Endodermal cell (in vitro differentiated cells): ENCODE measurements at regions not wholly inside any gene's neighbourhood (a gene's known extent, or its start where the extent isn't known, plus 50 kb on each side); places are given as distances from the start of the nearest gene placed in this dataset.

Experiments used
- DNase-seq: peaks from one replicate; pipeline ENCODE4 v3.0.0-alpha.2; 2017
- H3K27ac ChIP-seq: 2 replicates; pipeline ENCODE4 v1.5.1; 2013; ENCODE audit warnings: mild to moderate bottlenecking, low read depth, low read length, moderate library complexity
- H3K27me3 ChIP-seq: 2 replicates; pipeline ENCODE4 v1.6.1; 2013; ENCODE audit warnings: mild to moderate bottlenecking, low read length, moderate library complexity; ENCODE audit not compliant: insufficient read depth, control insufficient read depth, poor library complexity, severe bottlenecking
- H3K36me3 ChIP-seq: 2 replicates; pipeline ENCODE4 v1.7.0; 2013; ENCODE audit warnings: mild to moderate bottlenecking, low read length, moderate library complexity; ENCODE audit not compliant: control insufficient read depth, insufficient read depth
- H3K4me1 ChIP-seq: one replicate; pipeline ENCODE4 v1.7.0; 2013; ENCODE audit warnings: low read length; ENCODE audit not compliant: control insufficient read depth, insufficient read depth
- H3K4me3 ChIP-seq: 2 replicates; pipeline ENCODE4 v1.5.1; 2013; ENCODE audit warnings: mild to moderate bottlenecking, low read length, moderate library complexity
- H3K9ac ChIP-seq: 2 replicates; pipeline ENCODE4 v1.6.1; 2013; ENCODE audit warnings: mild to moderate bottlenecking, low read length, moderate library complexity; ENCODE audit not compliant: poor library complexity, severe bottlenecking; ENCODE audit errors: extremely low read depth
- H3K9me3 ChIP-seq: 2 replicates; pipeline ENCODE4 v1.6.1; 2013; ENCODE audit warnings: mild to moderate bottlenecking, low read length, moderate library complexity; ENCODE audit not compliant: control insufficient read depth
- H3K27ac Mint-ChIP-seq: 2 replicates; pipeline ENCODE4 v1.8.0; 2020; ENCODE audit warnings: mixed read lengths
- H3K27me3 Mint-ChIP-seq: 2 replicates; pipeline ENCODE4 v1.8.0; 2021; ENCODE audit warnings: mild to moderate bottlenecking, mixed read lengths; ENCODE audit not compliant: insufficient read depth
- H3K36me3 Mint-ChIP-seq: 2 replicates; pipeline ENCODE4 v1.8.0; 2020; ENCODE audit warnings: low read depth, mixed read lengths
- H3K4me1 Mint-ChIP-seq: 2 replicates; pipeline ENCODE4 v1.8.0; 2020; ENCODE audit warnings: mixed read lengths
- H3K4me3 Mint-ChIP-seq: 2 replicates; pipeline ENCODE4 v1.8.0; 2020; ENCODE audit warnings: mild to moderate bottlenecking, moderate library complexity, mixed read lengths
- H3K9me3 Mint-ChIP-seq: 2 replicates; pipeline ENCODE4 v1.8.0; 2020; ENCODE audit warnings: mild to moderate bottlenecking, mixed read lengths
- CTCF ChIP-seq: fragments of 200-600 bp; sonication (generic); conservative IDR thresholded peaks from 2 replicates; pipeline ENCODE4 v1.5.0; 2021; ENCODE audit warnings: antibody characterized with exemption, mild to moderate bottlenecking
- WGBS, 2 experiments: methylation state at CpG; one replicate each; pipeline versions ENCODE4 v1.1.5 to v1.1.7; 2013; ENCODE audit warnings: missing lambda C conversion rate in 2 of 2, mixed read lengths in 1 of 2; ENCODE audit not compliant: insufficient coverage in 1 of 2, insufficient read length in 1 of 2; 5-methylcytosine and 5-hydroxymethylcytosine counted together

- no peaks in the 10 kb centered on the region for H3K27me3 ChIP-seq
- H3K9ac ChIP-seq = no peak overlapping the region
- no peaks in the 10 kb centered on the region for H3K4me1 Mint-ChIP-seq
- peaks cover 9% of the 10 kb centered on the region for H3K9me3 ChIP-seq
- H3K4me3 ChIP-seq = no peak overlapping the region
- no peak overlapping the region for H3K4me3 Mint-ChIP-seq
- no peak for TF ChIP-seq CTCF
- no peak overlapping the region for H3K27ac ChIP-seq
- WGBS, 2 experiments = 89% methylated on average over 3 of the region's 5 CpGs; no CpG with 5 or more reads in 1 of the 2 experiments
- DNase-seq = no peak
- H3K36me3 Mint-ChIP-seq = peaks cover 31% of the 10 kb centered on the region
- no peaks in the 10 kb centered on the region for H3K27me3 Mint-ChIP-seq
- no peaks in the 10 kb centered on the region for H3K4me1 ChIP-seq
- H3K27ac Mint-ChIP-seq = no peak overlapping the region
- H3K36me3 ChIP-seq = no peaks in the 10 kb centered on the region
- H3K9me3 Mint-ChIP-seq = peaks cover 17% of the 10 kb centered on the region
Measured at GRCh38 chr2:236321415-236321814, 57.2 kb upstream of the ASB18 start.

DNA sequence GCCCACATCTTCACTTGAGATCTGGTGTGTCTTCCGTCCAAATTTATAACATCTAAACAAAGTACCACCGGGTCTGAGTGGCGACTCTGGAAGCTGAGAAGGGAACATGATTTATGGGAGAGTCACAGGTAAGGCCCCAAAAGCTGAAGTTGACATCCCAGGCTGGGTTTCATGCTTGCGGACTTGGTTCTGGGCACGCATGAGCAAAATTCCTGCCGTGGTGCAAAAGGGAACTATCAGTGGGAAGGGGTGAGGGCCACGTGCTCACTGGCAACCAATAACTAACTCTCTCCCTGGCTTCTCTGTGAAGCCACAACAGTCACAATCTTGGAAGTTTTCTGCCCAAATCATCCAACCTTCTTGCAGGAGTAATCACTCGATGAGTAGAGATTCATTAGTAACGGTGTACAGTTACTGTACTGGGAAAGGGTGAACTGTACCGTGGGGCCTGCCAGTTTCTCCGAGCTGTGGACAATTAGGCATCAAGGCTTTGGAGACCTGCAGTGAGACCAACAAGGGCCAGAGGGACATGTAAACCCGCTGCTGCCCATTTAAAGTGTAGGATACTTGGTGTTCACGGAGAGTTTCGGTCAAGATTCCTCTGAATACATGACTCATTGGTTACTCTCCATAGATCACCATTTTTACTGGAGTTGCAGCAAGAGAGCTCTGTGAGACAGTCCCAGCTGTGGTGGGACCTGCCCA lies 69.4 kb upstream of the ASB18 start:
- H3K4me3 Mint-ChIP-seq = no peak overlapping the region
- TF ChIP-seq CTCF = no peak
- H3K36me3 Mint-ChIP-seq = peaks cover 48% of the 10 kb centered on the region
- no peaks in the 10 kb centered on the region for H3K36me3 ChIP-seq
- no peaks in the 10 kb centered on the region for H3K27me3 ChIP-seq
- H3K4me3 ChIP-seq = no peak overlapping the region
- H3K9me3 ChIP-seq = no peaks in the 10 kb centered on the region
- no peak overlapping the region for H3K27ac Mint-ChIP-seq
- DNase-seq = no peak
- H3K9me3 Mint-ChIP-seq = peaks cover 1% of the 10 kb centered on the region
- no peaks in the 10 kb centered on the region for H3K4me1 ChIP-seq
- H3K4me1 Mint-ChIP-seq = no peaks in the 10 kb centered on the region
- no peak overlapping the region for H3K27ac ChIP-seq
- H3K9ac ChIP-seq = no peak overlapping the region
- H3K27me3 Mint-ChIP-seq = peaks cover 1% of the 10 kb centered on the region
- WGBS, 2 experiments = 92 to 99% methylated on average over 11 to 14 of the region's 14 CpGs

DNA sequence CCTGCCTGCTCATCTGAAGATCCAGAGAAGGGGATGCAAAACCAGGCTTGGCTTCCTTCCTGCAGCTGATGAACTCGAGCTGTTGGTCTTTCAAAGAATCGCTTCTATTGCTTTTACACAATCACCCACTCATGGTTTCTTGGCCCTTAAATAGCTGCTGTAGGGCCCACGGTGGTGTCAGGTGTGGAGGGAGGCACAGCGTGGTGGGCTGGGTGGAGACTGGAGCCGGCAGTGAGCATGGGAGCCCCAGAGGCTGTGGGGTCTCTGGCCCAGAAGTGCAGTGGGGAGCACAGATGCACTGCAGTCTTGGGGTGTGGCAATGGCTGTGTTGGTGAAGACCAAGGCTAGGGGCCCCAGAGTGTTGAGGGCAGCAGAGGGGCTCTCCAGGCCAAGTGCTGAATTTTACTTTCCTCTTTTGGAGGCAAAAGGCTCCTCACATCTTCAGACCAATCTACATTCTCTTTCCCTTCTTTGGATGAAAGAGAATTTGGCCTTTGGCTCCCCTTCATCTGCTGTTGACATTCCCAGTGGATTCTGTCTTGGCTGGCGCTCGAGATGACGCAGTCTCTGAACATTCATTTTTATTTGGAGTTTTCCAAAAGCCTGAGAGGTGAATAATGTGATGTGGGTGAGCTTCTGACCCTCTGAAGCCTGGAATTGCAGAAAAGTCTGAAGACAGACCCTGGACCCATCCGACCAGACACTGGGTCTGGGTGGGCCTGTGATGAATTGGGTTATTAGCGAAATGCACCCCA lies 70.1 kb upstream of the ASB18 start:
- peaks cover 45% of the 10 kb centered on the region for H3K36me3 Mint-ChIP-seq
- H3K27ac Mint-ChIP-seq = no peak overlapping the region
- no peaks in the 10 kb centered on the region for H3K4me1 Mint-ChIP-seq
- H3K36me3 ChIP-seq = no peaks in the 10 kb centered on the region
- H3K9me3 Mint-ChIP-seq = peaks cover 1% of the 10 kb centered on the region
- H3K4me1 ChIP-seq = no peaks in the 10 kb centered on the region
- WGBS, 2 experiments = 86 to 92% methylated on average over 2 to 10 of the region's 10 CpGs
- H3K4me3 ChIP-seq = no peak overlapping the region
- H3K4me3 Mint-ChIP-seq = no peak overlapping the region
- TF ChIP-seq CTCF = no peak
- H3K27ac ChIP-seq = no peak overlapping the region
- no peak for DNase-seq
- H3K27me3 Mint-ChIP-seq = peaks cover 1% of the 10 kb centered on the region
- H3K9me3 ChIP-seq = peaks cover 3% of the 10 kb centered on the region
- H3K9ac ChIP-seq = no peak overlapping the region
- no peaks in the 10 kb centered on the region for H3K27me3 ChIP-seq
